Liver (tissue), 8 donors: ENCODE measurements at regions not wholly inside any gene's neighbourhood (a gene's known extent, or its start where the extent isn't known, plus 50 kb on each side); places are given as distances from the start of the nearest gene placed in this dataset.

Source experiments
- DNase-seq: peaks from one replicate; pipeline ENCODE4 v3.0.0-alpha.2; 2017; ENCODE audit warnings: low spot score
- H3K27ac ChIP-seq, 2 donors: one replicate each; pipeline ENCODE4 v1.7.0; 2013; ENCODE audit warnings: inconsistent platforms in 2 of 2, low read length in 2 of 2, control low read depth in 1 of 2, low read depth in 1 of 2, mild to moderate bottlenecking in 1 of 2
- H3K27me3 ChIP-seq, 4 donors: one replicate each; pipeline versions ENCODE4 v1.6.1 to v1.7.0; 2013; ENCODE audit warnings: low read length in 3 of 4, inconsistent platforms in 1 of 4, mild to moderate bottlenecking in 1 of 4, moderate library complexity in 1 of 4; ENCODE audit not compliant: control insufficient read depth in 4 of 4, insufficient read depth in 4 of 4
- H3K36me3 ChIP-seq, 4 donors: one replicate each; pipeline versions ENCODE4 v1.6.1 to v1.7.0; 2013; ENCODE audit warnings: low read length in 3 of 4, mild to moderate bottlenecking in 3 of 4, low read depth in 1 of 4, moderate library complexity in 1 of 4; ENCODE audit not compliant: control insufficient read depth in 4 of 4, insufficient read depth in 3 of 4
- H3K4me1 ChIP-seq, 4 donors: one replicate each; pipeline versions ENCODE4 v1.6.1 to v1.7.0; 2013; ENCODE audit warnings: low read length in 3 of 4, mild to moderate bottlenecking in 3 of 4, moderate library complexity in 1 of 4; ENCODE audit not compliant: control insufficient read depth in 4 of 4, insufficient read depth in 4 of 4
- H3K4me3 ChIP-seq, 3 donors: one replicate each; pipeline versions ENCODE4 v1.6.1 to v1.7.0; 2013; ENCODE audit warnings: low read length in 3 of 3, control low read depth in 1 of 3, low read depth in 1 of 3, mild to moderate bottlenecking in 1 of 3
- H3K9ac ChIP-seq, 2 donors: one replicate each; pipeline ENCODE4 v1.7.0; 2013; ENCODE audit warnings: low read length in 2 of 2, mild to moderate bottlenecking in 2 of 2, moderate library complexity in 2 of 2, control low read depth in 1 of 2, low read depth in 1 of 2
- H3K9me3 ChIP-seq, 4 donors: one replicate each; pipeline versions ENCODE4 v1.6.1 to v1.7.0; 2013; ENCODE audit warnings: low read length in 3 of 4; ENCODE audit not compliant: control insufficient read depth in 4 of 4
- ATF3 ChIP-seq: IDR thresholded peaks from 2 replicates; pipeline ENCODE4 v1.6.1; 2016; ENCODE audit warnings: antibody characterized with exemption
- EGR1 ChIP-seq, 2 donors: IDR thresholded peaks; 2 replicates each; pipeline ENCODE4 v1.6.1; 2016 to 2018; ENCODE audit warnings: antibody characterized with exemption in 2 of 2, low read depth in 2 of 2
- FOXA1 ChIP-seq: IDR thresholded peaks from 2 replicates; pipeline ENCODE4 v1.6.1; 2016; ENCODE audit warnings: antibody characterized with exemption
- FOXA2 ChIP-seq: IDR thresholded peaks from 2 replicates; pipeline ENCODE4 v1.6.1; 2016; ENCODE audit warnings: antibody characterized with exemption
- GABPA ChIP-seq, 2 donors: IDR thresholded peaks in 1 of 2; conservative IDR thresholded peaks in 1 of 2; 2 replicates each; pipeline ENCODE4 v1.6.1; 2016; ENCODE audit warnings: antibody characterized with exemption in 2 of 2, mild to moderate bottlenecking in 1 of 2, moderate library complexity in 1 of 2
- HNF4A ChIP-seq, 2 donors: conservative IDR thresholded peaks; 2 replicates each; pipeline ENCODE4 v1.6.1; 2016; ENCODE audit warnings: antibody characterized with exemption in 2 of 2, mild to moderate bottlenecking in 2 of 2
- HNF4G ChIP-seq: IDR thresholded peaks from 2 replicates; pipeline ENCODE4 v1.6.1; 2016; ENCODE audit warnings: antibody characterized with exemption
- JUND ChIP-seq, 2 donors: IDR thresholded peaks; 2 replicates each; pipeline ENCODE4 v1.6.1; 2016; ENCODE audit warnings: antibody characterized with exemption in 2 of 2
- MAX ChIP-seq: IDR thresholded peaks from 2 replicates; pipeline ENCODE4 v1.6.1; 2016; ENCODE audit warnings: antibody characterized with exemption
- NR2F2 ChIP-seq: IDR thresholded peaks from 2 replicates; pipeline ENCODE4 v1.6.1; 2016; ENCODE audit warnings: antibody characterized with exemption
- RAD21 ChIP-seq, 2 donors: IDR thresholded peaks; 2 replicates each; pipeline ENCODE4 v1.6.1; 2016; ENCODE audit warnings: antibody characterized with exemption in 2 of 2, mild to moderate bottlenecking in 2 of 2
- RXRA ChIP-seq, 2 donors: IDR thresholded peaks; 2 replicates each; pipeline ENCODE4 v1.6.1; 2017 to 2018; ENCODE audit warnings: antibody characterized with exemption in 2 of 2, mild to moderate bottlenecking in 1 of 2
- SP1 ChIP-seq: IDR thresholded peaks from 2 replicates; pipeline ENCODE4 v1.6.1; 2018; ENCODE audit warnings: antibody characterized with exemption, mild to moderate bottlenecking
- YY1 ChIP-seq: IDR thresholded peaks from 2 replicates; pipeline ENCODE4 v1.6.1; 2016; ENCODE audit warnings: antibody characterized with exemption, mild to moderate bottlenecking
- ZBTB33 ChIP-seq: IDR thresholded peaks from 2 replicates; pipeline ENCODE4 v1.6.1; 2016; ENCODE audit warnings: antibody characterized with exemption
- WGBS: extraction: QIAGEN DNeasy Blood & Tissue Kit; methylation state at CpG from one replicate; pipeline ENCODE4 v1.1.7; 2013; 5-methylcytosine and 5-hydroxymethylcytosine counted together
- TF ChIP-seq, protein P1 (sequence below): fragments of 150-350 bp; IDR thresholded peaks from 2 replicates; pipeline ENCODE4 v1.5.1; 2017; ENCODE audit warnings: improper control_type of control experiment, low read depth, low read length; ENCODE audit not compliant: missing input control
- TF ChIP-seq, protein P2 (sequence below): IDR thresholded peaks from 2 replicates; pipeline ENCODE4 v1.6.1; 2016; ENCODE audit warnings: antibody characterized with exemption, mild to moderate bottlenecking
- donor health status: healthy.
- donor health status: healthy.
- donor health status: healthy.
- donor health status: healthy.
- donor health status: healthy.

DNA sequence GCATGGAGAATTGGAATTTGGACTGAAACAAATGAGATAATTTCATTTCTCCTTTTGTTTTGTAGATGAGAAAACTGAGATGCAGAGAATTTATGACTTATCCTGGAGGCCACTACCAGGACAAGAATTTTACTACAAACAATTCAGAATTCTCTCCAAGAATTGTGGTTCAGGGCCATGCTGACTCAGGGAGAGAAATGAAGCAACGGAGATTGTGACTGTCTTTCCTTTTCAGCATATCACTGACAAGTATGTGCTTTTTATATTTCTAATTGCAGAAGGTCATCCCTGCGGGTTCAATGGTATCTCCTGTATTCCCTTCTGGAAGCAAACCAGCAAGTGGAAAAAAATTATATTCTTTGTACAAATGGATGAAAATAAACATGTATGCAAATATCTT is 170.8 kb upstream of the MITF start:
- Histone ChIP-seq H3K27me3 (no peaks in the 10 kb centered on the region), H3K4me1 (no peaks in the 10 kb centered on the region), H3K27ac (no peak overlapping the region), H3K9ac (no peak overlapping the region), H3K36me3 (no peaks in the 10 kb centered on the region), H3K4me3 (no peak overlapping the region), H3K9me3 (no peaks in the 10 kb centered on the region)
- no peak for DNase-seq
- TF ChIP-seq, protein P1, sequence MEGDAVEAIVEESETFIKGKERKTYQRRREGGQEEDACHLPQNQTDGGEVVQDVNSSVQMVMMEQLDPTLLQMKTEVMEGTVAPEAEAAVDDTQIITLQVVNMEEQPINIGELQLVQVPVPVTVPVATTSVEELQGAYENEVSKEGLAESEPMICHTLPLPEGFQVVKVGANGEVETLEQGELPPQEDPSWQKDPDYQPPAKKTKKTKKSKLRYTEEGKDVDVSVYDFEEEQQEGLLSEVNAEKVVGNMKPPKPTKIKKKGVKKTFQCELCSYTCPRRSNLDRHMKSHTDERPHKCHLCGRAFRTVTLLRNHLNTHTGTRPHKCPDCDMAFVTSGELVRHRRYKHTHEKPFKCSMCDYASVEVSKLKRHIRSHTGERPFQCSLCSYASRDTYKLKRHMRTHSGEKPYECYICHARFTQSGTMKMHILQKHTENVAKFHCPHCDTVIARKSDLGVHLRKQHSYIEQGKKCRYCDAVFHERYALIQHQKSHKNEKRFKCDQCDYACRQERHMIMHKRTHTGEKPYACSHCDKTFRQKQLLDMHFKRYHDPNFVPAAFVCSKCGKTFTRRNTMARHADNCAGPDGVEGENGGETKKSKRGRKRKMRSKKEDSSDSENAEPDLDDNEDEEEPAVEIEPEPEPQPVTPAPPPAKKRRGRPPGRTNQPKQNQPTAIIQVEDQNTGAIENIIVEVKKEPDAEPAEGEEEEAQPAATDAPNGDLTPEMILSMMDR: no peak
- TF ChIP-seq MAX: no peak
- no peak for TF ChIP-seq RAD21 (IDR thresholded peaks at IDR 0.05)
- TF ChIP-seq HNF4G: no peak
- TF ChIP-seq HNF4A (conservative IDR thresholded peaks at IDR 0.05): no peak
- TF ChIP-seq, protein P2, sequence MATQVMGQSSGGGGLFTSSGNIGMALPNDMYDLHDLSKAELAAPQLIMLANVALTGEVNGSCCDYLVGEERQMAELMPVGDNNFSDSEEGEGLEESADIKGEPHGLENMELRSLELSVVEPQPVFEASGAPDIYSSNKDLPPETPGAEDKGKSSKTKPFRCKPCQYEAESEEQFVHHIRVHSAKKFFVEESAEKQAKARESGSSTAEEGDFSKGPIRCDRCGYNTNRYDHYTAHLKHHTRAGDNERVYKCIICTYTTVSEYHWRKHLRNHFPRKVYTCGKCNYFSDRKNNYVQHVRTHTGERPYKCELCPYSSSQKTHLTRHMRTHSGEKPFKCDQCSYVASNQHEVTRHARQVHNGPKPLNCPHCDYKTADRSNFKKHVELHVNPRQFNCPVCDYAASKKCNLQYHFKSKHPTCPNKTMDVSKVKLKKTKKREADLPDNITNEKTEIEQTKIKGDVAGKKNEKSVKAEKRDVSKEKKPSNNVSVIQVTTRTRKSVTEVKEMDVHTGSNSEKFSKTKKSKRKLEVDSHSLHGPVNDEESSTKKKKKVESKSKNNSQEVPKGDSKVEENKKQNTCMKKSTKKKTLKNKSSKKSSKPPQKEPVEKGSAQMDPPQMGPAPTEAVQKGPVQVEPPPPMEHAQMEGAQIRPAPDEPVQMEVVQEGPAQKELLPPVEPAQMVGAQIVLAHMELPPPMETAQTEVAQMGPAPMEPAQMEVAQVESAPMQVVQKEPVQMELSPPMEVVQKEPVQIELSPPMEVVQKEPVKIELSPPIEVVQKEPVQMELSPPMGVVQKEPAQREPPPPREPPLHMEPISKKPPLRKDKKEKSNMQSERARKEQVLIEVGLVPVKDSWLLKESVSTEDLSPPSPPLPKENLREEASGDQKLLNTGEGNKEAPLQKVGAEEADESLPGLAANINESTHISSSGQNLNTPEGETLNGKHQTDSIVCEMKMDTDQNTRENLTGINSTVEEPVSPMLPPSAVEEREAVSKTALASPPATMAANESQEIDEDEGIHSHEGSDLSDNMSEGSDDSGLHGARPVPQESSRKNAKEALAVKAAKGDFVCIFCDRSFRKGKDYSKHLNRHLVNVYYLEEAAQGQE: no peak
- no peak for TF ChIP-seq EGR1 (IDR thresholded peaks at IDR 0.05; ENCODE audit: low read depth in 2 of 2)
- TF ChIP-seq ATF3: no peak
- TF ChIP-seq YY1: no peak
- TF ChIP-seq FOXA1: no peak
- TF ChIP-seq GABPA (IDR thresholded peaks at IDR 0.05 in 1 of 2, conservative IDR thresholded peaks at IDR 0.05 in 1 of 2): no peak
- 70% methylated on average over 2 of the region's 2 CpGs for WGBS

GRCh38 chr3:69567710-69568052 is 171.6 kb upstream of the MITF start:
- Histone ChIP-seq H3K27me3 (no peaks in the 10 kb centered on the region), H3K27ac (no peak overlapping the region), H3K9me3 (no peaks in the 10 kb centered on the region), H3K36me3 (no peaks in the 10 kb centered on the region), H3K9ac (no peak overlapping the region), H3K4me1 (no peaks in the 10 kb centered on the region), H3K4me3 (no peak overlapping the region)
- 95% methylated on average over 2 of the region's 2 CpGs for WGBS
- no peak for DNase-seq
- TF ChIP-seq FOXA1 (no peak), RXRA (IDR thresholded peaks at IDR 0.05) (no peak), MAX (no peak), YY1 (no peak), SP1 (no peak), FOXA2 (no peak), ATF3 (no peak), NR2F2 (no peak), GABPA (IDR thresholded peaks at IDR 0.05 in 1 of 2, conservative IDR thresholded peaks at IDR 0.05 in 1 of 2) (no peak), HNF4G (no peak), HNF4A (conservative IDR thresholded peaks at IDR 0.05) (no peak), JUND (IDR thresholded peaks at IDR 0.05) (no peak), ZBTB33 (no peak), RAD21 (IDR thresholded peaks at IDR 0.05) (no peak)
- TF ChIP-seq, protein P2: no peak
- TF ChIP-seq, protein P1: no peak
